Endothelial cell of umbilical vein (primary cell): ENCODE measurements at regions not wholly inside any gene's neighbourhood (a gene's known extent, or its start where the extent isn't known, plus 50 kb on each side); places are given as distances from the start of the nearest gene placed in this dataset.

Source experiments
- CTCF ChIP-seq, 2 donors: IDR thresholded peaks; 1 replicate in 1 of 2; 2 replicates in 1 of 2; pipeline ENCODE4 v1.5.1; 2011; ENCODE audit warnings: low read length in 2 of 2, mild to moderate bottlenecking in 2 of 2, moderate library complexity in 2 of 2, control low read depth in 1 of 2, inconsistent platforms in 1 of 2, low read depth in 1 of 2; ENCODE audit not compliant: insufficient read depth in 1 of 2; ENCODE audit errors: extremely low read depth in 1 of 2
- MAX ChIP-seq: IDR thresholded peaks from 2 replicates; pipeline ENCODE4 v1.6.1; 2011; ENCODE audit not compliant: insufficient read depth, insufficient read length
- POLR2AphosphoS5 ChIP-seq: IDR thresholded peaks from 2 replicates; pipeline ENCODE4 v1.6.1; 2012; ENCODE audit warnings: low read depth, mild to moderate bottlenecking, control low read depth, low read length, moderate library complexity; ENCODE audit not compliant: insufficient read depth

- TF ChIP-seq CTCF (IDR thresholded peaks at IDR 0.05; ENCODE audit: extremely low read depth in 1 of 2, insufficient read depth in 1 of 2, low read depth in 1 of 2, low read length in 2 of 2) (no peak), MAX (no peak), POLR2AphosphoS5 (no peak)
Observed at GRCh38 chr3:145145461-145145860, 1015.5 kb downstream of the PLOD2 start.
